Left lobe of liver (tissue), 2 donors: ENCODE measurements at regions not wholly inside any gene's neighbourhood (a gene's known extent, or its start where the extent isn't known, plus 50 kb on each side); places are given as distances from the start of the nearest gene placed in this dataset.

Source experiments
- ATAC-seq: fragments of 200-7000 bp; cut with Tn5 transposase; one replicate; pipeline ENCODE4 v1.9.1; 2020; ENCODE audit warnings: mild to moderate bottlenecking, moderate library complexity
- DNase-seq: peaks from one replicate; pipeline ENCODE4 v3.0.0-alpha.2; 2020; ENCODE audit warnings: low spot score
- donor health status: DM: no; HTN: no; CAD: no; lungs with moderate emphysema.
- donor health status: DM: no; HTN: yes; CAD: no.

- DNase-seq (no peak), ATAC-seq (no peak)
These were observed 156.9 kb upstream of the SOD1 start for GRCh38 chr21:31502537-31503143.

DNA sequence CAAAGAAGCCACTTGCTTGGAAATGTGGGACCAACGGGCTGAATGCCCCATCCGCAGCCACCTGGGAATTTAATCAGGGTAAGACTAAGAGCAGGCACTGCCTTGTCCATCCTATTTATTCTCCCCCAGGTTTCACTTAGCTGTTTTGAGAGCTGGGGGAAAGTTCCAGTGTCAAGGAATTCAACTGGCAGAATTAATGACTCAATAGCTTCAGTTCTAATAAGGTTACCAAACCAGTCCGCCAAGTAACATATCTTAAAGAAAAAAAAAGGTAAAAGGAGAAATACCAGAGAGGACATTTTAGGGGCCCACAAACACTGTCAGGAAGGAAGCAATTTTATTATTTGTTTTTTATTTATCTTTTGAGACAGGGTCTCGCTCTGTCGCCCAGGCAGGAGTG, 157.6 kb upstream of the SOD1 start:
- no peak for DNase-seq
- ATAC-seq, result no peak

DNA sequence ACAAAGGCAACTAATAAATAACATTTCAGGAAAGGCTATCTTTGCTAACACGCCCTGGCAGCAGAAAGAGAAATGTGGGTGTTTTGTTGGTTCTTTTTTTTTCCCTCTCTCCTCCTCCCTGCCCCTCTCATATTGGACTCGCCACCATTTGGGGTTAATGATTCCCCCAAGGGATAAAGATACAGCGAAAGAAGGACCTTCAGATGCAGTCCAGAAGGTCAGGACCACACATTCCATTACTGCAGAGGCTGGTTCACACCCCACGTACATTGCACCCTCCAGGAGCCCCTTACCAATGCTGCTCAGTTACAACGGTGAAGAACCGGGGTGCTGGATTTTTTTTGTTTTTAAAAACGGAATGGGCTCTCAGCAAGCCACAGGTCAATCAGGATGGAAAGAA, 156.9 kb upstream of the TIAM1 start:
- no peak for DNase-seq
- ATAC-seq, result no peak

DNA sequence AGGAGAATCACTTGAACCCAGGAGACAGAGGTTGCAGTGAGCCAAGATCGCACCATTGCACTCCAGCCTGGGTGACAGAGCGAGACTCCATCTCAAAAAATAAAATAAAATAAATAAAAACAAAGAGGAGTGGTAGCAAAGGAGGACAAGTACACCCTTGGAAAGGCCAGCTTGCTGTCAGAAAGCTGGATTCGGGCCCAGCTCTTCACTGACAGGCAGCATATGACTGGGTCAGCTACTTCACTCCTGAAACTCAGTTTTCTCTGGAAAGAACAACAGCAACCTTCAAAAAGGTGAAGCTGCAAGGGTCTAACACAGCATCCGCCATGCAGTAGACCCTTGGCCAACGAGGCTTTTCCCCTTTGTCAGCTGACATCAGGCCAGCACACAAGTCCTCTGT, 156.0 kb upstream of the TIAM1 start:
- ATAC-seq (no peak), DNase-seq (no peak)

DNA sequence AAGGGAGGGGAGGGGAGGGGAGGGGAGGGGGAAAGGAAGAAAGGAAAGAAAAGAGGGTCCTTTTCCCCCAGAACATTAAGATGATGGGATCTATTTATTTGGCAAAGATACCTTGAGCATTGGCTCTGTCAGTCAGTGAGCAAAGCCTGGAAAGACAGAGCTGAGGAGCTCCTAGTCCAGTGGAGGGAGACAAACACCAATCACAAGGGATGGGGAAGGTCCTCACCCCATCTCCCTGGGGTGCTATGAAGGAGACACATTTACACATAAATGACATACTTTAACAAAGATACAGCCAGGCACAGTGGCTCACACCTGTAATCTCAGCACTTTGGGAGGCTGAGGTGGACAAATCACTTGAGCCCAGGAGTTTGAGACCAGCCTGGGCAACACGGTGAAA, 154.9 kb upstream of the TIAM1 start:
- DNase-seq (no peak), ATAC-seq (no peak)

DNA sequence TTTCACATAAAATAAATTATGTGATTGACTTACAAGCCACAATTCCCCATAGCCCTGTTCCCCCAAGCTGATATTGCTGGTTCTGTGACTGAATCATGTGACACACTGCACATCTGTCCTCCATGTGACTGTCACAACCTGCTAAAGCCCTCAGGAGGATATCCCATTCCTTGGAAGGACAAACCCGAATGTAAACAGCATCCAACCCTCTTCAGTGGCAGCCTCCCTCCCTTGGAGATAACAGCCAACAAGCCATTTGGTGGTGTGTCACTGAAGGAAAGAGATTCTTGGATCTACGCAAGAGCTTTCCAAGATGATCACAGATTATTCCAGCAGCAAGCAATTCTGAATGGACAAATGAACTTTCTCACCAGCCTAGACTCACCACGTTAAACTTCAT, 153.9 kb upstream of the TIAM1 start:
- ATAC-seq, result no peak

GRCh38 chr21:31493350-31493880, 149.4 kb upstream of the TIAM1 start:
- DNase-seq, result no peak

More for the DNA sequence above, 153.9 kb upstream of the TIAM1 start:
- DNase-seq, result no peak

GRCh38 chr21:31491617-31492016, 147.6 kb upstream of the TIAM1 start:
- ATAC-seq (no peak), DNase-seq (no peak)

More at GRCh38 chr21:31493350-31493880, 149.4 kb upstream of the TIAM1 start:
- ATAC-seq, result no peak

DNA sequence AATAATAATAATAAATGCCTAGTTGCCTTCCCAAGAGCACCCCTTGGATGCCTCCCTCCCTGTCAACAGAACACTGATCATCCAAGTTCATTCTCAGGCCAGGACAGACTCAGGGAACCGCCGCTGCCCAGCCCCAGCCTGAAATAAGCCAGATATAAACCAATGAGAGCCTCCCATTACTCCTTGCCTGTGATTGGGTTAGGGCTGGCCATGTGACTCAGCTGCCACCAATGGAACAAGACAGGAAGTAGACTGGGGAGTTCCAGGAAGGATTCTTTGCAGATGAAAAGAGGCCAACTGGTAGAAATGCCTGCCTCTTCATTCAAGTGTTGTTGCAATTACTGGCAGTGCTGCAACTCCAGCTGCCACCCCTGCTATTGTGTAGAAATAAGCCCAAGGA, 146.4 kb upstream of the TIAM1 start:
- ATAC-seq, result no peak
- no peak for DNase-seq

DNA sequence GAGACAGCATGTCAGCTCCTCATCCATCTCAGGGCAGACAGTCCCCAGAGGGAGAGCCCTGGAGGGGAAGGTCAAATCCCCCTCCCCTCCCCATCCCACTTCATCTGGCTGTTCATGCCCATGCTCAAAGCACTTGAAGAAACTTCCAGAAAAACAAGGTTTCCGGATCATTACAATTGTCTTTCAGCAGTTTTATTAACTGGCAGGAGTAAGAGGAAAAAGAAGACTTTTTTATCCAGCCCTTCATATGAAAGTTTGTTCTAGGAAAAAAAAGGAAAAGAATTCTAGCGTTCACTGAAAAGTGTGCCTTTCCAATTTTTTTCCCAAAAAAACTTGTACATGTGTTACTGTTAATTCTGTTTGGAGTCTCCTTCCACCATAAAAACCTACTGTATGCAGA, 145.7 kb upstream of the TIAM1 start:
- DNase-seq, result no peak

DNA sequence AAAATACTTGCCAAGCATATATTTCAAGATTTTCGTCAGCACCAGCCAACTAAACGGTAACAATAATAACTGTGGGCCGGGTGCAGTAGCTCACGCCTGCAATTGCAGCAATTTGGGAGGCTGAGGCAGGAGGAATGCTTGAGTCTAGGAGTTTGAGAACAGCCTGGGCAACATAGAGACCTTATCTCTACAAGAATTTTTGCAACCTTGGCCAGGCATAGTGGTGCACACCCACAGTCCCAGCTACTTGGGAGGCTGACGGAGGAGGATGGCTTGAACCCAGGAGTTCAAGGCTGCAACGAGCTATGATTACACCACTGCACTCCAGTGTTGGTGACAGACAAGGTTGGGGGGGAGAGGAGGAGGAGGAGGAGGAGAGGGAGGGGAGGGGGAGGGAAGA, 145.0 kb upstream of the TIAM1 start:
- DNase-seq (no peak), ATAC-seq (no peak)

More for the DNA sequence above, 145.7 kb upstream of the TIAM1 start:
- ATAC-seq, result no peak

GRCh38 chr21:31484219-31484618, 140.2 kb upstream of the TIAM1 start:
- DNase-seq, result no peak
- ATAC-seq, result no peak

DNA sequence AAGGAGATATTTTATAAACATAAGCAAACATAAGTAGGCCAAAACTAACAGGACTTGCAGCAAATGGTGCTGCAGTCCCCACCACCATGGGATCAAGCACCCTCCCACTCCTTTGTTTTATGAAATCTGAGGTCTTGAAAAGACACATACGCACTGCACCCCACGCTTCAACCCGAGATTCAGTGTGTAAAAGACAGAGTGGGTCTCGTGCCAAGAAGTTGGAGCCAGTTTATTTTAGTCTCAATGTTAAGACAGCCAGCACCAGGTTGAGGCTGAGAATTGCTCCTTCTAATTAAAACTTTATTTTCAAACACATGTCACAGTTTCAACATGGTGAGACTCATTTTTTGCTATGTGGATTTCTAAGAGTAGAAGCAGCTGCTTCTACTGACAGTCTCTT, 139.1 kb upstream of the TIAM1 start:
- no peak for ATAC-seq
- DNase-seq, result no peak

GRCh38 chr21:31482460-31482859, 138.4 kb upstream of the TIAM1 start:
- DNase-seq (no peak), ATAC-seq (no peak)

- DNase-seq, result no peak
- no peak for ATAC-seq
These were observed 136.2 kb upstream of the TIAM1 start for GRCh38 chr21:31480228-31480627.

GRCh38 chr21:31479714-31480113, 135.7 kb upstream of the TIAM1 start:
- no peak for DNase-seq
- ATAC-seq, result no peak

- no peak for ATAC-seq
- no peak for DNase-seq
These were observed 135.2 kb upstream of the TIAM1 start for GRCh38 chr21:31479222-31479621.

DNA sequence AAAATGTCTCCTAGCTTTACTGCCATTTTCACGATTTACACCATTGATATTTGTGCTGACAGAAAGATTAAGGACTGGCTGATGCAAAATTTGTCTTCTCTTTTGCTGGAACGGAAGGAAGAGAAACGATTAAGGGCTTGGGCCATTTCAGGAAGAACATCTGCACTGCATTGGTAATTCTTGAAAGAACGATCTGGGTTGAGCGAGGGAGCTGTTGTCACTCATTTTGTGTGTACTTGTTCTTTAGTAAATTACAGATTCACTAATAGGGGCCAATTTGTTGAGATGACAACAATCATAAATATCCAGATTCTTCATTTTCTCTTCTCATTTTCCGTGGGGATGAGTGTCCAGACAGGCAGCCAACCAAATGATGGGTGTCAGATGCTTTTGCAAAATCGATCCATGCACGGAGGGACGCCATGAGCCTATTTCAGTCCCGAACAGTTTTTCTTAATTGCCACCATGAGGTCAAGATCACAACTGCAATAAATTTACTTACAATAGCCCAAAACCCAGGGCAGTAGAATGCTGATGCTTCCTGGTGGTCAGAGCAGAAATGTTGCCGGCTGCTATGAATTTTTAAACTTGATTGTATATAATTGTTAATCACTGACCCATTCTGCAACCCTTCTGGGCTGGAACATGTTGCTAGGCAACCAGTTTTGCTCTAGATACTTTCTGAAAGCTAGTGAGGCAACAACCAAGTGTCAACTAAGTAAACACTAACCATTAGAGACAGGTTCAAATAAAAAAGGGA, 132.4 kb upstream of the TIAM1 start:
- DNase-seq, result no peak
- ATAC-seq, result no peak

DNA sequence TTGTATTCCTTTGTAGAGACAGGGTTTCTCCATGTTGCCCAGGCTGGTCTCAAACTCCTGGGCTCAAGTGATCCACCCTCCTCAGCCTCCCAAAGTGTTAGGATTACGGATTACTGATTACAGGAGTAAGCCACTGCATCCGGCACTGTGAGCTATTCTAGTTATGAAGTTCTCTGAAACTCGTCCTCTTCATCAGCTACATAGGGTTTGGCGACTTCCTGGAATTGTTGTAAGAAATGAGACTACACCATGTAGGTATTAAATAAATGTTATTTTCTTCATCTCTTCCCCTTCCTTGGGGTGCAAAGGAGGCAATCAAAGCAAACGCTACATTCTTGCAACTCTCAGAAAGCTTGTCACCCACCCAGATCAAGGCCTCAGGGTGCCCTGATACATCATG, 131.2 kb upstream of the TIAM1 start:
- ATAC-seq, result no peak
- no peak for DNase-seq

GRCh38 chr21:31473685-31474345, 129.8 kb upstream of the TIAM1 start:
- ATAC-seq (no peak), DNase-seq (no peak)

DNA sequence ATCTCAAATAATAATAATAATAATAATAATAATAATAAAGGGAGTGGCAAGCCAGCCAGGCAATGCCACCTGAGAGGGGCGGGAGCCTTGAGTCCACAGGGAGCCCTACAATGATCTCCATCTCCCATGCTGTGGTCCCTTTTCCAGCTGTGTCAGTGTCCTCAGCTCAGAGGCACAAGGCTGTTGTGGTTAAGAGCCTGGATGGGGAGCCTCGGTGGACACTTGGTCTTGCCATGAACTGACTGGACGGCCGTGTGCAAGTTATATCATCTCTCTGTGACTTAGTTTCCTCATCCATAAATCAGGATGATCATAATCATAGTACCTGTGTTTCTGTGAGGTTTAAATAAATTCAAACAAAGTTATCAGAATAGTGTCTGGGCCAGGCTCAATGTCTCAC, 127.8 kb upstream of the TIAM1 start:
- ATAC-seq (no peak), DNase-seq (no peak)
